NCI-H510A treated with DMSO at 0.1 percent for 48 hours (cell line): ENCODE measurements at regions not wholly inside any gene's neighbourhood (a gene's known extent, or its start where the extent isn't known, plus 50 kb on each side); places are given as distances from the start of the nearest gene placed in this dataset.
"Not testable (repeated sequence)": the region's sequence is repeated elsewhere in the genome, so short reads cannot be mapped to it uniquely, and the experiment has no call there.

Source experiments
- DNase-seq: peaks from one replicate; lab custom pipeline; 2025; lab: John Stamatoyannopoulos, UW

DNA sequence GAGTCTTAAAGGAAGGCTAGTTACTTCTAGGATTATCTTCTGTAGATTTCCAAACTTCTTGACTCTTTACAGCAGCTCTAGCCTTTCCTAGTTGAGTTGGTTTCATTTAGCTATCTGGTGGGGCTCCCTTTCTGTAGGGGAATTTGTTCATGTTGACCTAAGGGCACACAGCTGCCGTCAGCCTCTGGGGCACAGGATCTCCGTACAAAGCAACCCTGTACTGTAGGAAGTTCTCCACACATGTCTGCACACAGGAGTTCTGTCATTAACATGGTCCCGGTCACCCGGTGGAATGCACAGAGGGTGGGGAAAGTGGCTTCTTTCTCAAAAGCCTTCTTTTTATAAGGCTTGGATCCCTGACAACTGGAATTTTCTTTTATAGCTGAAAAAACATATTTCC lies 88.7 kb upstream of the TNIK start:
- no peak for DNase-seq

DNA sequence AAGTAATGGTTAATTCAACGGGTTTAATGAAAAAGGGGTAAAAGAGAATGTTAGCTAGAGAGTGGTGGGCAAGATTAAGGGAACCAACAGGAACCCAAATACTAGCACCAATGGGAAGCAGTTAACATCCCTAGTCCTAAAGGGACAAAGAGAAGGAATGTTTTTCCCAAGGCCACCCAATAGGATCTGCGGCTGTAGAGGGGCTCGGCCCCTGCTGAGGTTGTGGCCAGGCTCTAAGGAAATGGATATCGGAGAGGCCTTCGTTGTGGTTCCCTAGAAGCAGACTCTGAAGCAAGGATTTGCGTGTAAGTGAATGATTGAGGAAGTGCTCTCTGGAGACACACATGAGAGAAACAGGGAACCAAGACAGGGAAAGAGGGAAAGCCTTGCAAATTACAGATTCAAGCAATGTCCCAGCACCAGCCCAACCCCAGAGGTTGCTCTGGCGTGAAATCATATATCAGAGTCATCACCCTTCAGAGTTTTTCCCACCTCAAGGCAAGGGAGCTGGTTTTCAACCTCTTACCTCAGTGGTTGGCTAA lies 83.6 kb upstream of the TNIK start:
- DNase-seq = no peak

- peak; percentile 22 for DNase-seq
These were observed 82.8 kb upstream of the TNIK start for GRCh38 chr3:171542976-171543375.

DNA sequence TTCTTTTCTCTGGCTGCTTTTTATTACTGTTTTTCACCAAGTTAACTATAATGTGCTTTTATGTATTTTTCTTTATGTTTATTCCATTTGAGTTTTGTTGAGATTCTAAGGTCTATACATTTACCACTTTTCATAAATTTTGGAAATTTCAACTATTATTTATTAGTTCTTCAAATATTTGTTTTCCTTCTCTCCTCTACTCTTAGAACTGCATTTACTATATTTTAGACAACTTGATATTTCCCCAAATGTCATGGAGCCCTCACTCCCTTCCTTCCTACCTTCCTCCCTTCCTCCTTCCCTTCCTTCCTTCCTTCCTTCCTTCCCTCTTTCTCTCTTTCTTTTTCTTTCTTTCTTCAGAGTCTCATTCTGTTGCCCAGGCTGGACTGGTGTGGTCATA lies 81.4 kb upstream of the TNIK start:
- DNase-seq = no peak

DNA sequence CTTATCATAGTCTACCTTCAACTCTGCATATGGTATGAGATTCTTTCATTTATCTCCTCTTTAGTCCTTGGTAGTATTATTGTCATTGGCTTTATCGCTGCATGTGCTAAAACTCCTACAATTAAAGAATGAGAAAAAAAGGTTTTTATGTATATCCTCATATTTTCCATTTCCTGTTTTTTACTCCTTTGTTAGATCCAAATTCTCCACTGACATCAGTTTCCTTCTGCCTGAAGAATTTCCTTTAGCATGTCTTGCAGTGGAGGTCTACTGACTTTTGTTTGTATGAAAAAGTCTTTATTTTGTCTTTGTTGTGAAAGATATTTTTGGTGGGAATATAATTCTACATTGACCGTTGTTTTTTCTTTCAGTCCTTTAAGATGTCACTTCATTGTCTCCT lies 81.0 kb upstream of the TNIK start:
- DNase-seq = no peak

- DNase-seq = no peak
These were observed 75.6 kb upstream of the TNIK start for GRCh38 chr3:171535799-171536198.

GRCh38 chr3:171535133-171535532 lies 74.9 kb upstream of the TNIK start:
- no peak for DNase-seq

DNA sequence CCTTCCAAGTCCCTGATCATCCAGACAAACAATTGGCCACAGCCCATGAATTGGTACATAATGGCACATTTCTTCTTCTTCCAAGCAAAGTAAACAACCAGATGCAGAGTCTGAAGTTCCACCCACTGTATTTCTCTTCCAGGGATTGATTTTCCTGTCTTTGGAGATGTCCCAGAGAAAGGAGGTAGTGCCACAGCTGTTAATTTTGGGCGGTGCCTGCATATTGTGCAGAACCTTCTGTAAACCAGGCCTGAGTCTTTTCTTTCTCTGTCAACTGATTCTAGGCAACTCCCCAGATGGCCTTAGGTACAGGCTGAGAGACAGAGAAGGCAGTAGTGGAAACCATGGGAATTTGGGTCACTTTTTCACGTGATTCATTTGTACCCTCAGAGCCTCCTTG lies 73.5 kb upstream of the TNIK start:
- DNase-seq = no peak

DNA sequence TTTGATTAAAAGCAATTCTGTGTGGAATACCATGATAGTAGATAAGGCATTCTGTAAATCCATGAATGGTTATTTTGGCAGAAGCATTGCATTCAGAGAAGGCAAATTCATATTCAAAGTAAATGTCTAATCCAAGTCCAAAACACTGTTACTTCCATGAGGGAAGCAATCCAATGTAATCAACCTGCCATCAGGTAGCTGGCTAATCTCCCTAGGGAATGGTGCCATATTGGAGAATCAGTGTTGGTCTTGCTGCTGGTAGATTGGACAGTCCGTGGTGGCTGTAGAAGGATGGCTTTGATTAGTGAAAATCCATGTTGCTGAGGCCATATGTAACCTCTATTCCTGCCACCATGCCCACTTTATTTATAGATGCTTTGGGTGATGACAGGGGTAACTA lies 72.1 kb upstream of the TNIK start:
- no peak for DNase-seq

DNA sequence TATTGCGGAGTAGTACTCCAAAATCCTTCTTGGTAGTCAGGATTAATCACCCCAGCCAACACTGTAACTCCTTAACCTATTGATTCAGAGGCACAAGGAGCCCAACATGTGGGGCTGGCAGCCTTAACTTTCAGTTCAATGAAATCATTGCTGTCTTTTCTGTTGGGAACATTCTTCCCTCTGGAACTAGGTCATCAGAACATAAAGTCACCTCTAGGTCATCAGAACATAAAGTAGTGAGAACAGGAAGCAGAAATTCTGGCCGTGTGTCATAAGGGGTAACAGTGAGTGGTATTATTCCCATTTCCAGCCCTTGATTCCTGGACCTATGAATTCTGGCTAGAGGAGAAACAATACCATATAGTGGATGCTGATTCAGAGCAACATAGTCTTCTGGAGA lies 71.5 kb upstream of the TNIK start:
- DNase-seq = no peak

- DNase-seq = no peak
These were observed 67.9 kb upstream of the TNIK start for GRCh38 chr3:171528102-171528501.

- no peak for DNase-seq
These were observed 66.7 kb upstream of the TNIK start for GRCh38 chr3:171526869-171527268.

DNA sequence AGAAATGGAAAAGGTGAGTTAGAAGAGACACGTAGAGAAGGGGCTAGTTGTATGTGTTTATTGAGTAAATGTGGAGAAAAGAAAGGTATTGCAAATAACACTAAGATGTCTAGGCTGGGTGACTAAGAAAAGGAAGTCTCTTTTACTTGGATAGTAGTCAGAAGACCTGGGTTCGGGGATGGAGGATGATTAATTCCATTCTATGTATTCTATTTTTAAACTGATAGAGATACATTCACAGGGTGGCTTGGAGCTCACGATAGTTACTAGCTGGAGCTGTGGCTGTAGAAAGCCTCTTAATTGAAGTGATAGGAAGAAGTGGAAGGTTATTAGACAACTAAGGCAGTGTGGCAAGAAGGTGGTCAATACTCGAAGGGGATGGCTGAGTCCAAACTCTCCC lies 65.9 kb upstream of the TNIK start:
- DNase-seq = no peak

- no peak for DNase-seq
These were observed 65.2 kb upstream of the TNIK start for GRCh38 chr3:171525437-171525836.

DNA sequence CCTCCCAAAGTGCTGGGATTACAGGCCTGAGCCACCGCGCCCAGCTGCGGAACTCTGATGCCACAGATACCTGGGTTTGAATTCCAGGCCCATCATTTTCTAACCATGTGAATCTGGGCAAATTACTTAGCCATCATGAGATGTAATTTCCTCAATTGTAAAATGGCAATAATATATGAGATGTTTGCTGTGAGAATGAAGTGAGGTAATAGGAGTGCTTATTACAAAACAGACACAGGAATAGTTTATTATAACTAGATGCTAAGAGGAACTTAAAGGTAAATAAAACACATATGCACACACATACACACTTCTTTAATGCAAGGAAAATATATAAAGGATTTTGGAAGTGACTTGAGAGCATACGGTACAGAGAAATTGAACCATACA lies 64.7 kb upstream of the TNIK start:
- no peak for DNase-seq

- no peak for DNase-seq
These were observed 62.4 kb upstream of the TNIK start for GRCh38 chr3:171522651-171523050.

DNA sequence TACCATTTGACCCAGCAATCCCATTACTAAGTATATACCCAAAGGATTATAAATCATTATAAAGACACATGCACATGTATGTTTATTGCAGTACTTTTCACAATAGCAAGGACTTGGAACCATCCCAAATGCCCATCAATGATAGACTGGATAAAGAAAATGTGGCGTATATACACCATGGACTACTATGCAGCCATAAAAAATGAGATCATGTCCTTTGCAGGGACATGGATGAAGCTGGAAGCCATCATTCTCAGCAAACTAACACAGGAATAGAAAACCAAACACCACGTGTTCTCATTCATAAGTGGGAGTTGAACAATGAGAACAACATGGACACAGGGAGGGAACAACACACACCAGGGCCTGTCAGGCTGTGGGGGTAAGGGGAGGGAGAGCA lies 59.2 kb upstream of the TNIK start:
- not testable (repeated sequence) for DNase-seq

- DNase-seq = no peak
These were observed 56.6 kb upstream of the TNIK start for GRCh38 chr3:171516765-171517164.

DNA sequence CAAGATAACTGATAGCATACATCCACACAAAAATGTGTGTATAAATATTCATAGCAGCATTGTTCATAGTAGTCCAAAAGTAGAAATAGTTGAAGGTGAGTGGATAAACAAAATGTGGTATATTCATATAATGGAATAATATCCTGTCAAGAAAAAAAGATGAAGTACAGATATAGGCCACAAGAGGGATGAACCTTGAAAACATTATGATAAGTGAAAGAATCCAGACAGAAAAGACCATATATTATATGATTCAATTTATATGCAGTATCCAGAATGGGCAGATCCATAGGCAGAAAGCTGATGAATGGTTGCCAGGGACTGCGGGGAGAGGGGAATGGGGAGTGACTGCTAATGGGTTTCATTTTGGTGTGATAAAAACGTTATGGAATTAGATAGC lies 54.3 kb upstream of the TNIK start:
- no peak for DNase-seq

GRCh38 chr3:171511450-171511849 lies 51.2 kb upstream of the TNIK start:
- no peak for DNase-seq
